Fibroblast of villous mesenchyme (primary cell): ENCODE measurements at regions not wholly inside any gene's neighbourhood (a gene's known extent, or its start where the extent isn't known, plus 50 kb on each side); places are given as distances from the start of the nearest gene placed in this dataset.

Source experiments
- DNase-seq: peaks from one replicate; pipeline ENCODE4 v3.0.0-alpha.2; 2010; ENCODE audit warnings: low read depth
- H3K4me3 ChIP-seq: 2 replicates; pipeline ENCODE4 v1.5.1; 2011; ENCODE audit warnings: low read depth, mild to moderate bottlenecking, low read length
- CTCF ChIP-seq: IDR thresholded peaks from 2 replicates; pipeline ENCODE4 v1.5.1; 2012; ENCODE audit warnings: low read depth, mild to moderate bottlenecking, low read length; ENCODE audit not compliant: insufficient read depth

GRCh38 chr1:157288006-157288405 is 149.8 kb upstream of the ETV3 start:
- TF ChIP-seq CTCF = no peak

GRCh38 chr1:157287462-157287861 is 149.3 kb upstream of the ETV3 start:
- DNase-seq = no peak
- H3K4me3 ChIP-seq = no peak overlapping the region
- no peak for TF ChIP-seq CTCF

More at GRCh38 chr1:157288006-157288405, 149.8 kb upstream of the ETV3 start:
- H3K4me3 ChIP-seq = no peak overlapping the region
- no peak for DNase-seq

GRCh38 chr1:157286646-157287420 is 148.6 kb upstream of the ETV3 start:
- H3K4me3 ChIP-seq = no peak overlapping the region
- TF ChIP-seq CTCF = no peak
- no peak for DNase-seq

- no peak for TF ChIP-seq CTCF
- H3K4me3 ChIP-seq = no peak overlapping the region
- DNase-seq = no peak
These were observed 147.9 kb upstream of the ETV3 start for GRCh38 chr1:157286096-157286495.

GRCh38 chr1:157284451-157284850 is 146.3 kb upstream of the ETV3 start:
- no peak for TF ChIP-seq CTCF
- no peak for DNase-seq
- no peak overlapping the region for H3K4me3 ChIP-seq

GRCh38 chr1:157279802-157280140 is 141.6 kb upstream of the ETV3 start:
- TF ChIP-seq CTCF = no peak
- DNase-seq = no peak
- no peak overlapping the region for H3K4me3 ChIP-seq
